H9 (cell line): ENCODE measurements at regions not wholly inside any gene's neighbourhood (a gene's known extent, or its start where the extent isn't known, plus 50 kb on each side); places are given as distances from the start of the nearest gene placed in this dataset.

Experiments
- DNase-seq: peaks from one replicate; pipeline ENCODE4 v3.0.0-alpha.2; 2017
- H2AFZ ChIP-seq: one replicate; pipeline ENCODE4 v1.6.1; 2013; ENCODE audit warnings: mild to moderate bottlenecking, low read length, control low read depth, moderate library complexity
- H2AK5ac ChIP-seq: 2 replicates; pipeline ENCODE4 v1.6.1; 2013; ENCODE audit warnings: low read length, control low read depth, mixed read lengths; ENCODE audit not compliant: insufficient read length
- H2BK120ac ChIP-seq: one replicate; pipeline ENCODE4 v1.6.1; 2013; ENCODE audit warnings: low read depth, mild to moderate bottlenecking, low read length, control low read depth, inconsistent platforms; ENCODE audit not compliant: poor library complexity, severe bottlenecking
- H2BK12ac ChIP-seq: 2 replicates; pipeline ENCODE4 v1.6.1; 2013; ENCODE audit warnings: low read length, control low read depth, mixed read lengths, low read depth; ENCODE audit not compliant: insufficient read length
- H2BK15ac ChIP-seq: 2 replicates; pipeline ENCODE4 v1.6.1; 2013; ENCODE audit warnings: low read depth, low read length, control low read depth
- H2BK20ac ChIP-seq: one replicate; pipeline ENCODE4 v1.6.1; 2013; ENCODE audit warnings: low read depth, mild to moderate bottlenecking, low read length, control low read depth, inconsistent platforms; ENCODE audit not compliant: poor library complexity, severe bottlenecking
- H2BK5ac ChIP-seq: 2 replicates; pipeline ENCODE4 v1.6.1; 2013; ENCODE audit warnings: low read length, control low read depth, mixed read lengths; ENCODE audit not compliant: insufficient read length
- H3K14ac ChIP-seq: 2 replicates; pipeline ENCODE4 v1.6.1; 2013; ENCODE audit warnings: low read length, control low read depth; ENCODE audit not compliant: insufficient read depth
- H3K18ac ChIP-seq: 2 replicates; pipeline ENCODE4 v1.6.1; 2013; ENCODE audit warnings: low read depth, mild to moderate bottlenecking, mixed read lengths, low read length, control low read depth; ENCODE audit not compliant: insufficient read length
- H3K23ac ChIP-seq: 2 replicates; pipeline ENCODE4 v1.6.1; 2013; ENCODE audit warnings: low read length, control low read depth, mixed read lengths, low read depth; ENCODE audit not compliant: insufficient read length
- H3K23me2 ChIP-seq: 2 replicates; pipeline ENCODE4 v1.6.1; 2013; ENCODE audit warnings: low read depth, mild to moderate bottlenecking, mixed read lengths, low read length, control low read depth; ENCODE audit not compliant: insufficient read length, poor library complexity, severe bottlenecking
- H3K27ac ChIP-seq: 2 replicates; pipeline ENCODE4 v1.5.1; 2013; ENCODE audit warnings: low read length, control low read depth, mixed read lengths, low read depth; ENCODE audit not compliant: insufficient read length
- H3K27me3 ChIP-seq: 2 replicates; pipeline ENCODE4 v1.6.1; 2013; ENCODE audit warnings: low read length, control low read depth, inconsistent platforms; ENCODE audit not compliant: insufficient read depth
- H3K4ac ChIP-seq: 2 replicates; pipeline ENCODE4 v1.6.1; 2013; ENCODE audit warnings: low read depth, mild to moderate bottlenecking, control low read depth, inconsistent platforms, low read length, moderate library complexity
- H3K4me1 ChIP-seq: 2 replicates; pipeline ENCODE4 v1.6.1; 2013; ENCODE audit warnings: low read length, control low read depth, inconsistent platforms; ENCODE audit not compliant: insufficient read depth
- H3K4me2 ChIP-seq: 2 replicates; pipeline ENCODE4 v1.6.1; 2013; ENCODE audit warnings: low read length, control low read depth, mixed read lengths; ENCODE audit not compliant: insufficient read length, insufficient read depth
- H3K56ac ChIP-seq: 2 replicates; pipeline ENCODE4 v1.6.1; 2013; ENCODE audit warnings: low read depth, mild to moderate bottlenecking, mixed read lengths, low read length, control low read depth; ENCODE audit not compliant: insufficient read length
- H3K79me1 ChIP-seq: 2 replicates; pipeline ENCODE4 v1.6.1; 2013; ENCODE audit warnings: low read depth, mild to moderate bottlenecking, moderate library complexity, low read length, control low read depth, inconsistent platforms; ENCODE audit not compliant: insufficient read depth, poor library complexity, severe bottlenecking
- H3K79me2 ChIP-seq: 2 replicates; pipeline ENCODE4 v1.6.1; 2013; ENCODE audit warnings: low read length, control low read depth, inconsistent platforms; ENCODE audit not compliant: insufficient read depth
- H3K9ac ChIP-seq: 2 replicates; pipeline ENCODE4 v1.6.1; 2013; ENCODE audit warnings: low read length, control low read depth, mixed read lengths; ENCODE audit not compliant: insufficient read length; ENCODE audit errors: extremely low read depth
- H3K9me3 ChIP-seq: one replicate; pipeline ENCODE4 v1.6.1; 2013; ENCODE audit warnings: low read depth, low read length, inconsistent platforms; ENCODE audit not compliant: control insufficient read depth
- H3T11ph ChIP-seq: one replicate; pipeline ENCODE4 v1.6.1; 2013; ENCODE audit warnings: mild to moderate bottlenecking, low read length, control low read depth, inconsistent platforms
- H4K20me1 ChIP-seq: one replicate; pipeline ENCODE4 v1.6.1; 2013; ENCODE audit not compliant: control insufficient read depth, insufficient read length, insufficient read depth
- H4K5ac ChIP-seq: 2 replicates; pipeline ENCODE4 v1.6.1; 2013; ENCODE audit warnings: low read depth, mild to moderate bottlenecking, mixed read lengths, low read length, control low read depth; ENCODE audit not compliant: insufficient read length
- H4K8ac ChIP-seq: replicated peaks from 2 replicates; pipeline ENCODE4 v1.6.1; 2013; ENCODE audit warnings: low read length, control low read depth, mixed read lengths, low read depth; ENCODE audit not compliant: insufficient read length
- H4K91ac ChIP-seq: 2 replicates; pipeline ENCODE4 v1.6.1; 2013; ENCODE audit warnings: low read depth, mild to moderate bottlenecking, moderate library complexity, mixed read lengths, low read length, control low read depth; ENCODE audit not compliant: insufficient read length
- H3K27ac Mint-ChIP-seq, 3 experiments: 2 replicates in 2 of 3; 3 replicates in 1 of 3; pipeline ENCODE4 v1.8.0; 2020 to 2021; ENCODE audit warnings: mixed read lengths in 3 of 3, mild to moderate bottlenecking in 1 of 3, moderate library complexity in 1 of 3
- H3K27me3 Mint-ChIP-seq: 2 replicates; pipeline ENCODE4 v1.8.0; 2021; ENCODE audit warnings: low read depth, mild to moderate bottlenecking, moderate library complexity, mixed read lengths
- H3K36me3 Mint-ChIP-seq, 3 experiments: 2 replicates in 2 of 3; 3 replicates in 1 of 3; pipeline ENCODE4 v1.8.0; 2020 to 2021; ENCODE audit warnings: low read depth in 3 of 3, mixed read lengths in 3 of 3; ENCODE audit not compliant: insufficient read depth in 1 of 3
- H3K4me1 Mint-ChIP-seq, 2 experiments: 2 replicates each; pipeline ENCODE4 v1.8.0; 2020; ENCODE audit warnings: mixed read lengths in 2 of 2
- H3K4me3 Mint-ChIP-seq, 2 experiments: 2 replicates in 1 of 2; 3 replicates in 1 of 2; pipeline ENCODE4 v1.8.0; 2020 to 2021; ENCODE audit warnings: mild to moderate bottlenecking in 2 of 2, mixed read lengths in 2 of 2, moderate library complexity in 1 of 2
- H3K9me3 Mint-ChIP-seq, 2 experiments: 2 replicates in 1 of 2; 3 replicates in 1 of 2; pipeline ENCODE4 v1.8.0; 2020; ENCODE audit warnings: mild to moderate bottlenecking in 2 of 2, mixed read lengths in 2 of 2, moderate library complexity in 1 of 2
- CTCF ChIP-seq: fragments of 200-600 bp; sonication (generic); conservative IDR thresholded peaks from 3 replicates; pipeline ENCODE4 v1.8.0; 2021; ENCODE audit warnings: antibody characterized with exemption, mild to moderate bottlenecking
- WGBS: extraction: QIAGEN DNeasy Blood & Tissue Kit; methylation state at CpG from one replicate; pipeline ENCODE4 v1.1.7; 2013; ENCODE audit warnings: missing lambda C conversion rate, low lambda C conversion rate, mixed read lengths; ENCODE audit not compliant: insufficient read length; ENCODE audit errors: extremely low coverage; 5-methylcytosine and 5-hydroxymethylcytosine counted together

- Histone ChIP-seq H4K8ac (no peak overlapping the region), H4K91ac (no peak overlapping the region), H2BK12ac (no peak overlapping the region), H3K14ac (no peak overlapping the region; the same call in 1 of the 2 replicates), H3K18ac (no peak overlapping the region), H3K79me1 (no peaks in the 10 kb centered on the region), H3K23me2 (no peaks in the 10 kb centered on the region), H2BK120ac (no peak overlapping the region), H3K9ac (no peak overlapping the region), H3K4me2 (no peak overlapping the region), H2AK5ac (no peak overlapping the region), H3K4me1 (no peaks in the 10 kb centered on the region; the same call in 1 of the 2 replicates), H4K5ac (no peak overlapping the region), H3T11ph (no peak overlapping the region), H3K27ac (no peak overlapping the region), H3K56ac (no peak overlapping the region), H2BK15ac (no peak overlapping the region), H3K9me3 (no peaks in the 10 kb centered on the region), H2AFZ (no peak overlapping the region), H2BK20ac (no peak overlapping the region), H4K20me1 (no peaks in the 10 kb centered on the region), H3K4ac (no peak overlapping the region), H3K27me3 (no peaks in the 10 kb centered on the region), H2BK5ac (no peak overlapping the region), H3K79me2 (no peaks in the 10 kb centered on the region), H3K23ac (no peak overlapping the region)
- TF ChIP-seq CTCF: no peak
- Mint-ChIP-seq H3K27ac (no peak overlapping the region), H3K27me3 (peaks cover 5% of the 10 kb centered on the region), H3K4me1 (peaks cover 12 to 17% of the 10 kb centered on the region in 2 experiments; a peak in 3 of 4 replicates), H3K4me3 (no peak overlapping the region), H3K9me3 (no peaks in the 10 kb centered on the region; a peak in 1 of 5 replicates), H3K36me3 (no peaks in the 10 kb centered on the region)
- DNase-seq: no peak
- WGBS: no CpG with 5 or more reads among the region's 8 CpGs
Measured at GRCh38 chr7:65554-65953, 126.8 kb upstream of the FAM20C start.
